B cell (primary cell): ENCODE measurements at regions not wholly inside any gene's neighbourhood (a gene's known extent, or its start where the extent isn't known, plus 50 kb on each side); places are given as distances from the start of the nearest gene placed in this dataset.

Experiments
- ATAC-seq: fragments of 200-7000 bp; cut with Tn5 transposase; one replicate; pipeline ENCODE4 v1.10.0; 2021; ENCODE audit warnings: low read depth, mild to moderate bottlenecking, moderate number of reproducible peaks, moderate library complexity
- CTCF ChIA-PET: fragments of 350-600 bp; sonication (Branson Sonifier 250); formaldehyde crosslinking; loops from one replicate; lab custom pipeline; 2021; ENCODE audit warnings: antibody characterized with exemption, inconsistent platforms; lab: Charles Lee
- POLR2A ChIA-PET: fragments of 350-600 bp; sonication (Branson Sonifier 250); formaldehyde crosslinking; loops from one replicate; lab custom pipeline; 2021; ENCODE audit warnings: antibody characterized with exemption; lab: Charles Lee
- DNase-seq: peaks from one replicate; pipeline ENCODE4 v3.0.0; 2013
- H2AFZ ChIP-seq: 2 replicates; pipeline ENCODE4 v1.6.1; 2012; ENCODE audit warnings: mild to moderate bottlenecking, low read depth, low read length; ENCODE audit not compliant: insufficient read depth, poor library complexity, severe bottlenecking
- H3K27ac ChIP-seq, 2 donors: 1 replicate in 1 of 2; 2 replicates in 1 of 2; pipeline ENCODE4 v1.5.1; 2012 to 2013; ENCODE audit warnings: low read length in 2 of 2, mild to moderate bottlenecking in 2 of 2, moderate library complexity in 1 of 2
- H3K27me3 ChIP-seq, 4 experiments: fragments of 200-600 bp in 1 of 4; sonication (generic) in 1 of 4; replicated peaks in 1 of 4; 1 replicate in 2 of 4; 2 replicates in 2 of 4; pipeline versions ENCODE4 v1.6.1 to v1.7.0; 2013 to 2016; ENCODE audit warnings: low read length in 3 of 4, mild to moderate bottlenecking in 2 of 4, mixed read lengths in 1 of 4, moderate library complexity in 1 of 4; ENCODE audit not compliant: insufficient read depth in 4 of 4, control insufficient read depth in 3 of 4; ENCODE audit errors: control extremely low read depth in 1 of 4
- H3K36me3 ChIP-seq, 2 experiments: replicated peaks in 1 of 2; 1 replicate in 1 of 2; 2 replicates in 1 of 2; pipeline versions ENCODE4 v1.6.1 to v1.7.1; 2013; ENCODE audit warnings: low read length in 1 of 2; ENCODE audit not compliant: insufficient read depth in 2 of 2, control insufficient read depth in 1 of 2; ENCODE audit errors: control extremely low read depth in 1 of 2, extremely low read depth in 1 of 2
- H3K4me1 ChIP-seq, 2 donors: fragments of 200-600 bp in 1 of 2; sonication (generic) in 1 of 2; 1 replicate in 1 of 2; 2 replicates in 1 of 2; pipeline versions ENCODE4 v1.5.1 to v1.6.1; 2013 to 2017; ENCODE audit warnings: low read length in 2 of 2; ENCODE audit not compliant: control insufficient read depth in 2 of 2, insufficient read depth in 2 of 2
- H3K4me2 ChIP-seq: replicated peaks from 2 replicates; pipeline ENCODE3; 2012; ENCODE audit warnings: mild to moderate bottlenecking, low read depth, low read length; ENCODE audit not compliant: poor library complexity, severe bottlenecking
- H3K4me3 ChIP-seq, 5 experiments: fragments of 200-600 bp in 1 of 5; sonication (generic) in 1 of 5; 1 replicate in 3 of 5; 2 replicates in 2 of 5; pipeline versions ENCODE4 v1.5.1 to v1.7.0; 2011 to 2016; ENCODE audit warnings: low read length in 4 of 5, mild to moderate bottlenecking in 4 of 5, low read depth in 2 of 5, control low read depth in 1 of 5, moderate library complexity in 1 of 5; ENCODE audit not compliant: insufficient read depth in 1 of 5; ENCODE audit errors: control extremely low read depth in 1 of 5, extremely low read depth in 1 of 5
- H3K79me2 ChIP-seq: fragments of 200-600 bp; sonication (generic); one replicate; pipeline ENCODE4 v1.6.0; 2016; ENCODE audit warnings: low read length; ENCODE audit not compliant: control insufficient read depth, insufficient read depth
- H3K9ac ChIP-seq: fragments of 200-600 bp; sonication (generic); 2 replicates; pipeline ENCODE4 v1.6.1; 2017; ENCODE audit warnings: mild to moderate bottlenecking, low read length, moderate library complexity
- H3K9me3 ChIP-seq, 3 donors: one replicate each; pipeline versions ENCODE4 v1.6.1 to v1.7.1; 2013; ENCODE audit warnings: low read length in 2 of 3; ENCODE audit not compliant: control insufficient read depth in 2 of 3, insufficient read depth in 1 of 3; ENCODE audit errors: control extremely low read depth in 1 of 3
- H4K20me1 ChIP-seq: 2 replicates; pipeline ENCODE4 v1.6.0; 2012; ENCODE audit warnings: mild to moderate bottlenecking, low read length; ENCODE audit not compliant: insufficient read depth, control insufficient read depth, poor library complexity, severe bottlenecking
- H3K27ac Mint-ChIP-seq: one replicate; pipeline ENCODE4 v1.8.0; 2021; ENCODE audit warnings: mixed read lengths
- H3K27me3 Mint-ChIP-seq: one replicate; pipeline ENCODE4 v1.8.0; 2021; ENCODE audit warnings: mixed read lengths
- H3K4me1 Mint-ChIP-seq: one replicate; pipeline ENCODE4 v1.8.0; 2021; ENCODE audit warnings: mixed read lengths
- H3K4me3 Mint-ChIP-seq: one replicate; pipeline ENCODE4 v1.8.0; 2021; ENCODE audit warnings: mixed read lengths
- H3K9me3 Mint-ChIP-seq: one replicate; pipeline ENCODE4 v1.8.0; 2022; ENCODE audit warnings: mixed read lengths; ENCODE audit not compliant: insufficient read depth
- CTCF ChIP-seq: fragments of 200-600 bp; IDR thresholded peaks from one replicate; pipeline ENCODE4 v1.8.0; 2022; ENCODE audit warnings: antibody characterized with exemption, mild to moderate bottlenecking
- EZH2 ChIP-seq: IDR thresholded peaks from 2 replicates; pipeline ENCODE4 v1.6.1; 2012; ENCODE audit warnings: borderline replicate concordance, low read depth, mild to moderate bottlenecking, moderate library complexity, low read length; ENCODE audit not compliant: insufficient read depth, poor library complexity, severe bottlenecking
- WGBS: methylation state at CpG from one replicate; pipeline ENCODE4 v1.1.5; 2013; ENCODE audit warnings: missing lambda C conversion rate; ENCODE audit not compliant: insufficient coverage; 5-methylcytosine and 5-hydroxymethylcytosine counted together
- intact Hi-C: fragments of 100-400 bp; cut with micrococcal nuclease; formaldehyde crosslinking; loops from one replicate; pipeline ENCODE4 v1.10.0; 2022

- no peak overlapping the region for H3K27ac ChIP-seq
- POLR2A ChIA-PET = no interaction called here
- ATAC-seq (no peak), DNase-seq (no peak)
- H3K9ac ChIP-seq = no peak overlapping the region
- H4K20me1 ChIP-seq = peaks cover 6% of the 10 kb centered on the region
- no peak overlapping the region for H3K4me3 Mint-ChIP-seq
- H3K9me3 Mint-ChIP-seq = no peaks in the 10 kb centered on the region
- no peaks in the 10 kb centered on the region for H3K4me1 Mint-ChIP-seq
- intact Hi-C loops = no loop called here
- H3K36me3 ChIP-seq = peaks cover 0 to 91% of the 10 kb centered on the region in 2 experiments
- no peak overlapping the region for H3K4me2 ChIP-seq
- no peaks in the 10 kb centered on the region for H3K79me2 ChIP-seq
- no peaks in the 10 kb centered on the region for H3K27me3 Mint-ChIP-seq
- H3K27me3 ChIP-seq = no peaks in the 10 kb centered on the region
- no peak overlapping the region for H3K4me3 ChIP-seq
- no CpG with 5 or more reads among the region's 3 CpGs for WGBS
- H2AFZ ChIP-seq = no peak overlapping the region
- no peaks in the 10 kb centered on the region for H3K9me3 ChIP-seq
- no peak overlapping the region for H3K27ac Mint-ChIP-seq
- CTCF ChIA-PET = no interaction called here
- H3K4me1 ChIP-seq = no peaks in the 10 kb centered on the region
- TF ChIP-seq EZH2 = no peak
- no peak for TF ChIP-seq CTCF
Observed at GRCh38 chr14:71729596-71729995, 202.6 kb upstream of the RGS6 start.

GRCh38 chr14:71730471-71730870 is 201.8 kb upstream of the RGS6 start:
- no peak for TF ChIP-seq EZH2
- no peak for TF ChIP-seq CTCF
- H3K4me1 Mint-ChIP-seq = no peaks in the 10 kb centered on the region
- Histone ChIP-seq H2AFZ (no peak overlapping the region), H3K4me1 (no peaks in the 10 kb centered on the region), H3K27ac (no peak overlapping the region), H3K79me2 (no peaks in the 10 kb centered on the region), H3K9ac (no peak overlapping the region), H3K36me3 (peaks cover 0 to 91% of the 10 kb centered on the region in 2 experiments), H3K4me3 (no peak overlapping the region), H3K4me2 (no peak overlapping the region), H3K9me3 (no peaks in the 10 kb centered on the region), H4K20me1 (peaks cover 6% of the 10 kb centered on the region), H3K27me3 (no peaks in the 10 kb centered on the region)
- no peak overlapping the region for H3K27ac Mint-ChIP-seq
- no CpG with 5 or more reads among the region's 1 CpG for WGBS
- no peaks in the 10 kb centered on the region for H3K9me3 Mint-ChIP-seq
- no peak for DNase-seq
- H3K4me3 Mint-ChIP-seq = no peak overlapping the region
- CTCF ChIA-PET = no interaction called here
- no peaks in the 10 kb centered on the region for H3K27me3 Mint-ChIP-seq
- POLR2A ChIA-PET = interaction anchor here (0.5 kb wide), 1 partner anchor 82 kb away, joined by 5 read pairs; no protein-coding TSS in a partner anchor
- no peak for ATAC-seq
- intact Hi-C loops = no loop called here
